ENCODE measurements at regions not wholly inside any gene's neighbourhood (a gene's known extent, or its start where the extent isn't known, plus 50 kb on each side); places are given as distances from the start of the nearest gene placed in this dataset.

GRCh38 chr2:14234911-14235310 is 397.6 kb upstream of the LRATD1 start:
- Histone ChIP-seq H3K4me3 (ENCODE audit: low read depth, low read length) (no peak overlapping the region), H3K27ac (ENCODE audit: extremely low read depth, low read depth, low read length) (no peak overlapping the region), H3K4me1 (ENCODE audit: control insufficient read depth, insufficient read depth, low read length) (no peaks in the 10 kb centered on the region), H3K9me3 (ENCODE audit: control insufficient read depth, insufficient read depth, low read depth, low read length) (no peaks in the 10 kb centered on the region), H3K36me3 (ENCODE audit: control insufficient read depth in 2 of 2, insufficient read depth in 1 of 2, low read length in 2 of 2) (no peaks in the 10 kb centered on the region)
- POLR2A ChIA-PET = no interaction called here
- TF ChIP-seq ZNF302 (tag by site-specific recombination; IDR thresholded peaks at IDR 0.05; ENCODE audit: low read depth) (no peak), OVOL3 (tag by site-specific recombination; IDR thresholded peaks at IDR 0.05) (no peak), HIC1 (tag by site-specific recombination; IDR thresholded peaks at IDR 0.05) (no peak), ZNF214 (tag by site-specific recombination; IDR thresholded peaks at IDR 0.05; ENCODE audit: borderline replicate concordance) (no peak), ZNF274 (IDR thresholded peaks at IDR 0.05; ENCODE audit: low read length) (no peak), ZNF274 (tag by site-specific recombination; IDR thresholded peaks at IDR 0.05; ENCODE audit: borderline replicate concordance) (no peak), ZNF549 (tag by site-specific recombination; IDR thresholded peaks at IDR 0.05) (no peak), ZBTB8A (tag by site-specific recombination; IDR thresholded peaks at IDR 0.05) (no peak), ZNF174 (tag by site-specific recombination; IDR thresholded peaks at IDR 0.05) (no peak), ZBTB20 (tag by site-specific recombination; IDR thresholded peaks at IDR 0.05) (no peak), SP7 (tag by site-specific recombination; IDR thresholded peaks at IDR 0.05) (no peak), ZNF433 (tag by site-specific recombination; IDR thresholded peaks at IDR 0.05; ENCODE audit: low read depth) (no peak), ZNF501 (tag by site-specific recombination; IDR thresholded peaks at IDR 0.05) (no peak), SCRT2 (tag by site-specific recombination; IDR thresholded peaks at IDR 0.05) (no peak), ZNF670 (tag by site-specific recombination; IDR thresholded peaks at IDR 0.05; ENCODE audit: low read depth) (no peak), BCL11A (tag by site-specific recombination; IDR thresholded peaks at IDR 0.05; ENCODE audit: low read depth) (no peak), ZNF561 (tag by site-specific recombination; IDR thresholded peaks at IDR 0.05; ENCODE audit: borderline replicate concordance) (no peak), ZNF555 (tag by site-specific recombination; conservative IDR thresholded peaks at IDR 0.05) (no peak)
- TF ChIP-seq, protein P1, sequence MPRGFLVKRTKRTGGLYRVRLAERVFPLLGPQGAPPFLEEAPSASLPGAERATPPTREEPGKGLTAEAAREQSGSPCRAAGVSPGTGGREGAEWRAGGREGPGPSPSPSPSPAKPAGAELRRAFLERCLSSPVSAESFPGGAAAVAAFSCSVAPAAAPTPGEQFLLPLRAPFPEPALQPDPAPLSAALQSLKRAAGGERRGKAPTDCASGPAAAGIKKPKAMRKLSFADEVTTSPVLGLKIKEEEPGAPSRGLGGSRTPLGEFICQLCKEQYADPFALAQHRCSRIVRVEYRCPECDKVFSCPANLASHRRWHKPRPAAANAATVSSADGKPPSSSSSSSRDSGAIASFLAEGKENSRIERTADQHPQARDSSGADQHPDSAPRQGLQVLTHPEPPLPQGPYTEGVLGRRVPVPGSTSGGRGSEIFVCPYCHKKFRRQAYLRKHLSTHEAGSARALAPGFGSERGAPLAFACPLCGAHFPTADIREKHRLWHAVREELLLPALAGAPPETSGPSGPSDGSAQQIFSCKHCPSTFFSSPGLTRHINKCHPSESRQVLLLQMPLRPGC (tag by site-specific recombination; IDR thresholded peaks at IDR 0.05) = no peak
- TF ChIP-seq, protein P2, sequence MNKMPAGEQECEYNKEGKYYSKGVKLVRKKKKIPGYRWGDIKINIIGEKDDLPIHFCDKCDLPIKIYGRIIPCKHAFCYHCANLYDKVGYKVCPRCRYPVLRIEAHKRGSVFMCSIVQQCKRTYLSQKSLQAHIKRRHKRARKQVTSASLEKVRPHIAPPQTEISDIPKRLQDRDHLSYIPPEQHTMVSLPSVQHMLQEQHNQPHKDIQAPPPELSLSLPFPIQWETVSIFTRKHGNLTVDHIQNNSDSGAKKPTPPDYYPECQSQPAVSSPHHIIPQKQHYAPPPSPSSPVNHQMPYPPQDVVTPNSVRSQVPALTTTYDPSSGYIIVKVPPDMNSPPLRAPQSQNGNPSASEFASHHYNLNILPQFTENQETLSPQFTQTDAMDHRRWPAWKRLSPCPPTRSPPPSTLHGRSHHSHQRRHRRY (tag by site-specific recombination; IDR thresholded peaks at IDR 0.05) = no peak
- CTCF ChIA-PET = no interaction called here

DNA sequence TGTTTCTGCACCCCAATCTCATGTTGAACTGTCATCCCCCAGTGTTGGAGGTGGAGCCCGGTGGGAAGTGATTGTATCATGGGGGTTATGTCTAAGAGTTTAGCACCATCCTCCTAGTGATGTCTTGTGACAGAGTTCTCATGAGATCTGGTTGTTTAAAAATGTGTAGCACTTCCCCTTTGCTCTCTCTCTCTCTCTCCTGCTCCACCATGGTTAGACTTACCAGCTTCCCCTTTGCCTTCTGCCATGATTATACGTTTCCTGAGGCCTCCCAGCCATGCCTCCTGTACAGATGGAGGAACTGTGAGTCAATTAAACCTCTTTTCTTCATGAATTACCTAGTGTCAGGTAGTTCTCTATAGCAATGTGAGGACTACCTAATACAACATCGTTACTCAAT is 396.9 kb upstream of the LRATD1 start:
- Histone ChIP-seq H3K36me3 (ENCODE audit: control insufficient read depth in 2 of 2, insufficient read depth in 1 of 2, low read length in 2 of 2) (no peaks in the 10 kb centered on the region), H3K9me3 (ENCODE audit: control insufficient read depth, insufficient read depth, low read depth, low read length) (no peaks in the 10 kb centered on the region), H3K4me3 (ENCODE audit: low read depth, low read length) (no peak overlapping the region), H3K4me1 (ENCODE audit: control insufficient read depth, insufficient read depth, low read length) (no peaks in the 10 kb centered on the region), H3K27ac (ENCODE audit: extremely low read depth, low read depth, low read length) (no peak overlapping the region)
- CTCF ChIA-PET = no interaction called here
- POLR2A ChIA-PET = no interaction called here
- TF ChIP-seq GLIS2 (tag by site-specific recombination; IDR thresholded peaks at IDR 0.05) (no peak), ZFHX2 (tag by site-specific recombination; conservative IDR thresholded peaks at IDR 0.05) (no peak), ZNF157 (tag by site-specific recombination; IDR thresholded peaks at IDR 0.05) (no peak), ZNF704 (tag by site-specific recombination; IDR thresholded peaks at IDR 0.05) (no peak), GLIS1 (tag by site-specific recombination; IDR thresholded peaks at IDR 0.05) (no peak), ZNF791 (tag by site-specific recombination; IDR thresholded peaks at IDR 0.05) (no peak), ZNF19 (tag by site-specific recombination; IDR thresholded peaks at IDR 0.05; ENCODE audit: low read depth) (no peak), ZNF133 (tag by site-specific recombination; IDR thresholded peaks at IDR 0.05) (no peak), ZNF610 (tag by site-specific recombination; IDR thresholded peaks at IDR 0.05; ENCODE audit: borderline replicate concordance) (no peak)
- TF ChIP-seq, protein P3, sequence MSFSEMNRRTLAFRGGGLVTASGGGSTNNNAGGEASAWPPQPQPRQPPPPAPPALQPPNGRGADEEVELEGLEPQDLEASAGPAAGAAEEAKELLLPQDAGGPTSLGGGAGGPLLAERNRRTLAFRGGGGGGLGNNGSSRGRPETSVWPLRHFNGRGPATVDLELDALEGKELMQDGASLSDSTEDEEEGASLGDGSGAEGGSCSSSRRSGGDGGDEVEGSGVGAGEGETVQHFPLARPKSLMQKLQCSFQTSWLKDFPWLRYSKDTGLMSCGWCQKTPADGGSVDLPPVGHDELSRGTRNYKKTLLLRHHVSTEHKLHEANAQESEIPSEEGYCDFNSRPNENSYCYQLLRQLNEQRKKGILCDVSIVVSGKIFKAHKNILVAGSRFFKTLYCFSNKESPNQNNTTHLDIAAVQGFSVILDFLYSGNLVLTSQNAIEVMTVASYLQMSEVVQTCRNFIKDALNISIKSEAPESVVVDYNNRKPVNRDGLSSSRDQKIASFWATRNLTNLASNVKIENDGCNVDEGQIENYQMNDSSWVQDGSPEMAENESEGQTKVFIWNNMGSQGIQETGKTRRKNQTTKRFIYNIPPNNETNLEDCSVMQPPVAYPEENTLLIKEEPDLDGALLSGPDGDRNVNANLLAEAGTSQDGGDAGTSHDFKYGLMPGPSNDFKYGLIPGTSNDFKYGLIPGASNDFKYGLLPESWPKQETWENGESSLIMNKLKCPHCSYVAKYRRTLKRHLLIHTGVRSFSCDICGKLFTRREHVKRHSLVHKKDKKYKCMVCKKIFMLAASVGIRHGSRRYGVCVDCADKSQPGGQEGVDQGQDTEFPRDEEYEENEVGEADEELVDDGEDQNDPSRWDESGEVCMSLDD (tag by site-specific recombination; IDR thresholded peaks at IDR 0.05) = no peak
